H1 (cell line): ENCODE measurements at regions not wholly inside any gene's neighbourhood (a gene's known extent, or its start where the extent isn't known, plus 50 kb on each side); places are given as distances from the start of the nearest gene placed in this dataset.

Experiments used
- E2F6 ChIP-seq: IDR thresholded peaks from 2 replicates; pipeline ENCODE4 v1.6.1; 2012; ENCODE audit warnings: inconsistent platforms
- EP300 ChIP-seq, 2 experiments: IDR thresholded peaks; 1 replicate in 1 of 2; 2 replicates in 1 of 2; pipeline ENCODE4 v1.6.1; 2011 to 2012; ENCODE audit warnings: low read depth in 2 of 2, low read length in 2 of 2, mild to moderate bottlenecking in 2 of 2, borderline replicate concordance in 1 of 2, inconsistent platforms in 1 of 2, moderate library complexity in 1 of 2
- RXRA ChIP-seq: IDR thresholded peaks from 2 replicates; pipeline ENCODE4 v1.6.1; 2011; ENCODE audit warnings: low read depth, mild to moderate bottlenecking, low read length, moderate library complexity; ENCODE audit not compliant: insufficient read depth

- TF ChIP-seq E2F6, result no peak
- TF ChIP-seq RXRA, result no peak
- no peak for TF ChIP-seq EP300 (IDR thresholded peaks at IDR 0.05; ENCODE audit: borderline replicate concordance in 1 of 2, low read depth in 2 of 2, low read length in 2 of 2)
Observed at GRCh38 chr10:57864765-57865680, 402.7 kb downstream of the IPMK start (continued).
